Esophagus squamous epithelium (tissue), 5 donors: ENCODE measurements at regions not wholly inside any gene's neighbourhood (a gene's known extent, or its start where the extent isn't known, plus 50 kb on each side); places are given as distances from the start of the nearest gene placed in this dataset.

Experiments used
- DNase-seq: peaks from one replicate; lab custom pipeline; 2025; lab: John Stamatoyannopoulos, UW
- H3K27ac ChIP-seq, 4 donors: fragments of 200-600 bp; sonication (generic); one replicate each; pipeline ENCODE4 v1.5.1; 2016 to 2019; ENCODE audit warnings: mild to moderate bottlenecking in 1 of 4
- H3K27me3 ChIP-seq, 4 donors: fragments of 200-600 bp; sonication (generic); 1 replicate in 3 of 4; 2 replicates in 1 of 4; pipeline versions ENCODE4 v1.5.1 to v1.6.0; 2017 to 2021; ENCODE audit warnings: antibody characterized with exemption in 1 of 4
- H3K36me3 ChIP-seq, 3 donors: fragments of 200-600 bp; sonication (generic); one replicate each; pipeline ENCODE4 v1.5.1; 2016 to 2019
- H3K4me1 ChIP-seq, 3 donors: fragments of 200-600 bp; sonication (generic); one replicate each; pipeline ENCODE4 v1.5.1; 2017 to 2019
- H3K4me3 ChIP-seq, 4 donors: fragments of 200-600 bp; sonication (generic); 1 replicate in 3 of 4; 2 replicates in 1 of 4; pipeline ENCODE4 v1.5.1; 2016 to 2019; ENCODE audit warnings: mild to moderate bottlenecking in 2 of 4, moderate library complexity in 1 of 4
- H3K9me3 ChIP-seq, 3 donors: fragments of 200-600 bp; sonication (generic); one replicate each; pipeline ENCODE4 v1.5.1; 2016 to 2019
- CTCF ChIP-seq, 6 experiments: fragments of 450-650 bp in 4 of 6; fragments of 200-600 bp in 2 of 6; sonication (generic) in 2 of 6; IDR thresholded peaks; one replicate each; pipeline ENCODE4 v1.5.1; 2016 to 2019; ENCODE audit warnings: antibody characterized with exemption in 6 of 6, mild to moderate bottlenecking in 4 of 6, moderate library complexity in 4 of 6
- POLR2A ChIP-seq, 4 donors: fragments of 450-650 bp; IDR thresholded peaks; one replicate each; pipeline ENCODE4 v1.6.1; 2017; ENCODE audit warnings: antibody characterized with exemption in 4 of 4, mild to moderate bottlenecking in 4 of 4, moderate library complexity in 3 of 4
- WGBS, 2 donors: methylation state at CpG; one replicate each; pipeline ENCODE4 v1.1.5; 2018; 5-methylcytosine and 5-hydroxymethylcytosine counted together
- intact Hi-C: fragments of 100-400 bp; cut with DNase I; formaldehyde crosslinking; loops from one replicate; pipeline ENCODE4 v1.15.0; 2022
- donor health status: DM: yes; HTN: yes; CAD: no.

DNA sequence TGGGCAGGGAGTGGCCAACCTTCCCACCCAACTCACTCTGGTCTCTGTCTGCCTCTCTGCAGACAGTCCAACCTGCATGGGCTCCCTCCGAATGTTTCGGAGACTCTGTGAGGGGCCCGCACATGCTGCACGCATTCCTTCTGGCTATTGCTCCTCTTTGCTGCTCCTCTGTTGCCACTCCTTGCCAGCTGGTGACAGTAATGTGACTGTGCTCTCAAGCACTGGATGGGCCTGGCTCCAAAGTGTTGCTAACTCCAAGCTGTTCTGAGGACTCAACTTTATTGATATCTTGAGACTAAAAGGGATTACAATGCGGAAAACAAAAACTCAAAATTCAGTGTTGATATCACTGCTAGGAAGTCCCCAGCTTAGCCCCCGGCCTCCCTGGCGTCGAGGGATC is 105.4 kb upstream of the KIF5B start:
- Histone ChIP-seq H3K27me3 (peaks cover 0 to 4% (median 0%) of the 10 kb centered on the region in 4 donors), H3K4me1 (no peaks in the 10 kb centered on the region), H3K27ac (no peak overlapping the region), H3K36me3 (no peaks in the 10 kb centered on the region), H3K4me3 (no peak overlapping the region), H3K9me3 (no peaks in the 10 kb centered on the region)
- intact Hi-C loops: no loop called here
- TF ChIP-seq CTCF (IDR thresholded peaks at IDR 0.05): no peak
- TF ChIP-seq POLR2A (IDR thresholded peaks at IDR 0.05): no peak
- no peak for DNase-seq
- WGBS, 2 donors: 84 to 92% methylated on average over 8 of the region's 8 CpGs

DNA sequence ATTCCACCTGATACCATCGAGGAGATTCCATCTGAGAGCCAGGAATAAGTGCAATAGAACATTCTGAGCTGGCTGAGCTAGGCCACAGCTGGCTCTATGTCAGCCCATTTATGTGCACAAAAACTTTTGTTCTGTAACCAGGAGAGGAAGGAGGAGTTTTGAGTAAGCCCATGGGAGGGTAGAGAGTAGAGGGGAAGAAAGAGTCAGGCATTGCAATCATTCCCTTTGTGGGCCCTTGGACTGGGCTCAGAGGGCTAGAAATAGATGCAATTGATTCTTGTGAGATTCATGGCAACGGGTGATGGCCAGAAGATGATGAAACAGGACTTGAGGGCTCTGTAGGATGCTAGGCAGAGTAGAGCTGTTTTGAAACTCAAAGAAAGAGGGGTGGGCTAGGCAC is 104.6 kb upstream of the KIF5B start:
- 58 to 67% methylated on average over 2 of the region's 2 CpGs for WGBS, 2 donors
- Histone ChIP-seq H3K4me3 (no peak overlapping the region), H3K9me3 (no peaks in the 10 kb centered on the region), H3K27me3 (peaks cover 0 to 4% (median 0%) of the 10 kb centered on the region in 4 donors), H3K27ac (no peak overlapping the region), H3K36me3 (no peaks in the 10 kb centered on the region), H3K4me1 (peaks cover 0 to 6% (median 0%) of the 10 kb centered on the region in 3 donors)
- intact Hi-C loops: no loop called here
- no peak for DNase-seq
- TF ChIP-seq CTCF (IDR thresholded peaks at IDR 0.05) (no peak), POLR2A (IDR thresholded peaks at IDR 0.05) (no peak)

DNA sequence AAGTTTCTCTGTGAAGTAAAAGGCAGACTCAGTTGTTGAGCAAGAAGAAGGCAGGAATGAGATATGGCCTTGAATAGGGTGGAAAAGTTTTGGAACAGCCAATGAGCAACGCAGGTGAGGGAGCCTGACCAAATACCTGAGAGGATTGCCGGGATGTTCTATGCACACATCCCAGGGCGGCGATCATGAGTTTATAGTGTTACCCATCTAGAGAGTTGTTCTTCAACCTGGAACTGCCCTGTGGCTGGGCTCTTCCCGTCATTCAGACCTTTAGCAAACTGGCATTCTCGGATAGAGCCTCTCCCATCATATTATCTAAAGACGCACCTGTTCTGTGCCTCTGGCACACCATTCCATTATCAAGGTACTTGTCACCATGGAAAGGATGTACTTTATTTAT is 103.0 kb upstream of the KIF5B start:
- Histone ChIP-seq H3K4me3 (no peak overlapping the region), H3K27me3 (no peaks in the 10 kb centered on the region), H3K36me3 (no peaks in the 10 kb centered on the region), H3K9me3 (no peaks in the 10 kb centered on the region), H3K27ac (no peak overlapping the region), H3K4me1 (peaks cover 0 to 21% (median 5%) of the 10 kb centered on the region in 3 donors)
- intact Hi-C loops: no loop called here
- 92 to 95% methylated on average over 7 of the region's 7 CpGs for WGBS, 2 donors
- no peak for DNase-seq
- no peak for TF ChIP-seq CTCF (IDR thresholded peaks at IDR 0.05)
- no peak for TF ChIP-seq POLR2A (IDR thresholded peaks at IDR 0.05)

DNA sequence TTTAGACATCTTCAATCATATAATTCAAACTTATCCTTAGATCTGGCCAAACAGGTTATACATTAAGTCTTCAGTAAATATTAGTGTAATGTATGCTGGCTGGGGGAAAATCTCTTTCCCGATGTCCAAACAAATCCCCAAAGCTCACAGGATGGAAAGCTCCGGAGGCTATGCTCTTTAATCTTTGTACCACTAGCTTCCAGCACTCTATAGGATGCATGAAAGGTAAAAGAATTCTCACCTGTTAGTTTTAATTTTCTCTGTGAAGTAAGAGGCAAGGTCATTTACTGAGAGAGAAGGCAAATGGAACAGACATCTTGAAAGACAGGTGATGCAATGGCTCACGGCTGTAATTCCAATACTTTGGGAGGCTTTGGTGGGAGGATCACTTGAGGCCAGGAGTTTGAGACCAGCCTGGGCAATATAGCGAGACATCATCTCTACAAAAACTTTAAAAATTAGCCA is 99.8 kb upstream of the KIF5B start:
- Histone ChIP-seq H3K4me3 (no peak overlapping the region), H3K27me3 (no peaks in the 10 kb centered on the region), H3K4me1 (peaks cover 0 to 21% (median 5%) of the 10 kb centered on the region in 3 donors), H3K9me3 (no peaks in the 10 kb centered on the region), H3K36me3 (no peaks in the 10 kb centered on the region), H3K27ac (no peak overlapping the region)
- DNase-seq: no peak
- no peak for TF ChIP-seq POLR2A (IDR thresholded peaks at IDR 0.05)
- no peak for TF ChIP-seq CTCF (IDR thresholded peaks at IDR 0.05)
- 50 to 83% methylated on average over 4 of the region's 4 CpGs for WGBS, 2 donors
- intact Hi-C loops: no loop called here

GRCh38 chr10:32155075-32155516 is 98.9 kb upstream of the KIF5B start:
- H3K4me1 ChIP-seq: peaks cover 0 to 23% (median 5%) of the 10 kb centered on the region in 3 donors
- H3K27ac ChIP-seq: peak overlapping the region in 3 of 4 donors; percentile 5 to 66 (median 28)
- no peak for TF ChIP-seq POLR2A (IDR thresholded peaks at IDR 0.05)
- TF ChIP-seq CTCF (IDR thresholded peaks at IDR 0.05): no peak
- no peaks in the 10 kb centered on the region for H3K9me3 ChIP-seq
- DNase-seq: no peak
- intact Hi-C loops: no loop called here
- WGBS, 2 donors: 31 to 34% methylated on average over 2 of the region's 2 CpGs
- no peaks in the 10 kb centered on the region for H3K27me3 ChIP-seq
- H3K4me3 ChIP-seq: no peak overlapping the region
- no peaks in the 10 kb centered on the region for H3K36me3 ChIP-seq
